Adrenal gland (tissue), 9 donors: ENCODE measurements at regions not wholly inside any gene's neighbourhood (a gene's known extent, or its start where the extent isn't known, plus 50 kb on each side); places are given as distances from the start of the nearest gene placed in this dataset.

Experiments used
- DNase-seq, 7 donors: peaks; one replicate each; pipeline ENCODE4 v3.0.0-alpha.2; 2019 to 2020
- H3K27ac ChIP-seq, 5 donors: fragments of 200-600 bp; sonication (generic) in 4 of 5; 1 replicate in 3 of 5; 2 replicates in 2 of 5; pipeline versions ENCODE4 v1.5.1 to v1.8.0; 2016 to 2020; ENCODE audit warnings: mild to moderate bottlenecking in 1 of 5
- H3K27me3 ChIP-seq: fragments of 200-600 bp; 2 replicates; pipeline ENCODE4 v1.8.0; 2021
- H3K36me3 ChIP-seq, 2 donors: fragments of 200-600 bp; replicated peaks in 1 of 2; 1 replicate in 1 of 2; 2 replicates in 1 of 2; pipeline versions ENCODE4 v1.5.1 to v1.8.0; 2018 to 2022
- H3K4me1 ChIP-seq, 2 donors: fragments of 200-600 bp; replicated peaks in 1 of 2; 1 replicate in 1 of 2; 2 replicates in 1 of 2; pipeline versions ENCODE4 v1.5.1 to v1.8.0; 2018 to 2021
- H3K4me3 ChIP-seq, 4 donors: fragments of 200-600 bp; sonication (generic) in 3 of 4; one replicate each; pipeline ENCODE4 v1.5.1; 2016 to 2018
- H3K9me3 ChIP-seq, 3 donors: fragments of 200-600 bp; sonication (generic) in 1 of 3; replicated peaks in 1 of 3; 1 replicate in 2 of 3; 2 replicates in 1 of 3; pipeline versions ENCODE4 v1.5.1 to v1.8.0; 2016 to 2021
- POLR2A ChIP-seq, 2 donors: fragments of 450-650 bp; IDR thresholded peaks; one replicate each; pipeline ENCODE4 v1.6.1; 2017; ENCODE audit warnings: antibody characterized with exemption in 2 of 2, mild to moderate bottlenecking in 2 of 2, moderate library complexity in 1 of 2
- WGBS, 4 donors: extraction: QIAGEN DNeasy Blood & Tissue Kit in 2 of 4; methylation state at CpG; one replicate each; pipeline versions ENCODE4 v1.1.5 to v1.1.7; 2013 to 2017; 5-methylcytosine and 5-hydroxymethylcytosine counted together
- intact Hi-C, 2 donors: fragments of 100-400 bp; cut with DNase I; formaldehyde crosslinking; loops; one replicate each; pipeline versions ENCODE4 v1.14.1 to v1.15.0; 2022 to 2023
- TF ChIP-seq, protein P1 (sequence below), 6 experiments: fragments of 450-650 bp in 4 of 6; fragments of 200-600 bp in 2 of 6; sonication (generic) in 1 of 6; IDR thresholded peaks; 1 replicate in 5 of 6; 2 replicates in 1 of 6; pipeline versions ENCODE4 v1.5.1 to v1.8.0; 2016 to 2021; ENCODE audit warnings: antibody characterized with exemption in 6 of 6, mild to moderate bottlenecking in 2 of 6, moderate library complexity in 1 of 6
- donor health status: healthy with polysubstance abuse.
- donor health status: Bipolar disorder and iron deficiency.
- donor health status: DM: yes; HTN: yes; CAD: no.
- donor health status: DM: no; HTN: no; CAD: no.
- donor health status: DM: no; HTN: no; CAD: no.

DNA sequence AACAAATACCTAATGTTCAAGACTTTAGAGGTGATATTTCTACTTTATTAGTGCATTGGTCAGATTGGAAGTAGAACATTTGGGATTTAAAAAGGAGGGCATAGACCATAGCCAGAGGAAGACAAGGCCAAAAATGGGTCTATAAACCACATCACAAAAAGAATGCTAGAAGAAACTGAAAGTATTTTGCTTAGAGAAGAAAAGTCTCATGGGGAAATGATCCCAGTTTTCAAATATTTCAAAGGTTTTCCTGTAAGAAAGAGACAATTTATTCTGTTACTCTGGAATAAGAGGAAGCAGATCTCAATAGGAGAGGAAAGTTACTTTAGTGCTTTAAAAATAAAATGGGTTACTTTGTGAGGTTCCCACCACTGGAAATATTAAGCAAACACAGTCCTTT, 341.4 kb downstream of the TNS1 start:
- Histone ChIP-seq H3K4me1 (peaks cover 0 to 12% of the 10 kb centered on the region in 2 donors), H3K4me3 (no peak overlapping the region), H3K9me3 (no peaks in the 10 kb centered on the region), H3K36me3 (no peaks in the 10 kb centered on the region), H3K27me3 (no peaks in the 10 kb centered on the region), H3K27ac (peak overlapping the region in 2 of 5 donors; percentile 37 to 48)
- no peak for TF ChIP-seq POLR2A (IDR thresholded peaks at IDR 0.05)
- TF ChIP-seq, protein P1, sequence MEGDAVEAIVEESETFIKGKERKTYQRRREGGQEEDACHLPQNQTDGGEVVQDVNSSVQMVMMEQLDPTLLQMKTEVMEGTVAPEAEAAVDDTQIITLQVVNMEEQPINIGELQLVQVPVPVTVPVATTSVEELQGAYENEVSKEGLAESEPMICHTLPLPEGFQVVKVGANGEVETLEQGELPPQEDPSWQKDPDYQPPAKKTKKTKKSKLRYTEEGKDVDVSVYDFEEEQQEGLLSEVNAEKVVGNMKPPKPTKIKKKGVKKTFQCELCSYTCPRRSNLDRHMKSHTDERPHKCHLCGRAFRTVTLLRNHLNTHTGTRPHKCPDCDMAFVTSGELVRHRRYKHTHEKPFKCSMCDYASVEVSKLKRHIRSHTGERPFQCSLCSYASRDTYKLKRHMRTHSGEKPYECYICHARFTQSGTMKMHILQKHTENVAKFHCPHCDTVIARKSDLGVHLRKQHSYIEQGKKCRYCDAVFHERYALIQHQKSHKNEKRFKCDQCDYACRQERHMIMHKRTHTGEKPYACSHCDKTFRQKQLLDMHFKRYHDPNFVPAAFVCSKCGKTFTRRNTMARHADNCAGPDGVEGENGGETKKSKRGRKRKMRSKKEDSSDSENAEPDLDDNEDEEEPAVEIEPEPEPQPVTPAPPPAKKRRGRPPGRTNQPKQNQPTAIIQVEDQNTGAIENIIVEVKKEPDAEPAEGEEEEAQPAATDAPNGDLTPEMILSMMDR (IDR thresholded peaks at IDR 0.05): no peak
- intact Hi-C loops: no loop called here
- DNase-seq: no peak

DNA sequence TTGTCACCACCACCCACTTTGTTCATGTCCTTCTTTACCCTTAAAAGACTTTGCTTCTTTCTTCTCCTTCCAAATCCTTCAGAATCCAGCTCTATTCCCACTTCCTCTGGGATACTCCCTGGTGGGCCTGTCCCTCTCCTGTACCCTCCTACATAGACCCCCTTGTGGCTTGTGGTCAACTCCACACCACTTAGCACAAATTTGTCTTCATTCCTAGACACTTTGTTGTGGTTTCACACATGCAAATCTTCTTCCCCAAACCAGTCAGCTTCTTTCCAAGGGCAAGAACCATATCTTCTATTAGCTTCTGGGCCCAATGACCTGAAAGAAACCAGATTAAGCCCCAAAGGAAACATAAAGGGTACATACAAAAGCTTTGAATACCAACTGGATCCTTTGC, 342.4 kb downstream of the TNS1 start:
- Histone ChIP-seq H3K27me3 (no peaks in the 10 kb centered on the region), H3K4me3 (no peak overlapping the region), H3K4me1 (peaks cover 0 to 12% of the 10 kb centered on the region in 2 donors), H3K27ac (no peak overlapping the region), H3K9me3 (no peaks in the 10 kb centered on the region), H3K36me3 (no peaks in the 10 kb centered on the region)
- TF ChIP-seq POLR2A (IDR thresholded peaks at IDR 0.05): no peak
- TF ChIP-seq, protein P1 (IDR thresholded peaks at IDR 0.05): no peak
- intact Hi-C loops: no loop called here
- no peak for DNase-seq

DNA sequence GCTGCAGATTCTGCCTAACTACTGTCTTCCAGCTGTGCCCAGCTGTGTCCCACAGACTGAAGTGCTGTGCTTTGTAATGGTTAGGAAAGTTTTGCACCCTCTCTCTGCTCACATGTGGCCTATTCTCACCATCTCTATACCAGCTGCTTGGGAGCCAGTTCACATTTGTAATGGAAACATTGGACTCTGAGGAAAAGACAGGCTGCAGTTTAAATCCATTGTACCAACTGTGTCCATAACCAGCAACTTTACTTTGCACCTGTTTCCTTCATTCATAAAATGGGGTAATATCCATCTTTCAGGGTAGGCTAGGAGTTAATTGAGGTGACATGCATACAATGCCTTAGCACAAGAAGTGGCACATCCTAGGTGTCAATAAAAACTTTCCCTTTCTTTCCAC, 344.0 kb downstream of the TNS1 start:
- Histone ChIP-seq H3K36me3 (no peaks in the 10 kb centered on the region), H3K9me3 (no peaks in the 10 kb centered on the region), H3K4me3 (no peak overlapping the region), H3K27ac (no peak overlapping the region), H3K4me1 (peaks cover under 1 to 12% of the 10 kb centered on the region in 2 donors), H3K27me3 (no peaks in the 10 kb centered on the region)
- no peak for TF ChIP-seq POLR2A (IDR thresholded peaks at IDR 0.05)
- TF ChIP-seq, protein P1 (IDR thresholded peaks at IDR 0.05): no peak
- no peak for DNase-seq
- intact Hi-C loops: loop anchor here in 1 of 2 donors (10.0 kb wide), 1 partner anchor 96 kb away; no protein-coding TSS in a partner anchor

DNA sequence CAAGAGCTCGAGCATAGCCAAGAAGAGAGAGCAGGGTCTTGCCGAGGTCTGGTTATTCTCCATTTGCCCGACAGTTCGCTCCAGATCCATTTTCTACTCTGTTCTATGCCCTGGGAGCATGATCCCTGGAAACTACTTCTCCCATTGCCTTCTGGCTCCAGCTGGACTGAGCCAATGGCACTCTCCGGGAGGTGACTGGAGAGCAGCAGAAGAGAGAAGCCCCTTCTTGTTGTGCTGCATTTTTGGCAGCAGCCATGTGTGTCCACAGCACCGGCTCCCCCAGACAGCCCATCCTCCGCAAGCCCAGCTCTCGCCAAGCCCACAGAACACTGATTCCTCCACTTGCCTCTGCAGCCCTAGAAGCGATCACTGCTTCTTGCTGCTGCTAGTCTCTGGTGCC, 345.5 kb downstream of the TNS1 start:
- intact Hi-C loops: loop anchor here in 1 of 2 donors (10.0 kb wide), 1 partner anchor 98 kb away; no protein-coding TSS in a partner anchor
- no peak overlapping the region for H3K4me3 ChIP-seq
- H3K27me3 ChIP-seq: no peaks in the 10 kb centered on the region
- H3K9me3 ChIP-seq: no peaks in the 10 kb centered on the region
- H3K27ac ChIP-seq: no peak overlapping the region
- peaks cover 12 to 26% of the 10 kb centered on the region in 2 donors for H3K4me1 ChIP-seq
- no peak for DNase-seq
- no peaks in the 10 kb centered on the region for H3K36me3 ChIP-seq
- TF ChIP-seq, protein P1 (IDR thresholded peaks at IDR 0.05): no peak
- TF ChIP-seq POLR2A (IDR thresholded peaks at IDR 0.05): no peak
- 93 to 97% (median 95%) methylated on average over 8 to 9 of the region's 9 CpGs for WGBS, 4 donors
